Spleen (tissue), 11 donors: ENCODE measurements at regions not wholly inside any gene's neighbourhood (a gene's known extent, or its start where the extent isn't known, plus 50 kb on each side); places are given as distances from the start of the nearest gene placed in this dataset.

Source experiments
- DNase-seq: peaks from one replicate; pipeline ENCODE4 v3.0.0-alpha.2; 2020
- H3K27ac ChIP-seq, 8 donors: fragments of 200-600 bp; sonication (generic) in 7 of 8; 1 replicate in 4 of 8; 2 replicates in 4 of 8; pipeline versions ENCODE4 v1.5.0 to v1.8.0; 2016 to 2021; ENCODE audit warnings: inconsistent platforms in 4 of 8, mild to moderate bottlenecking in 4 of 8, moderate library complexity in 1 of 8
- H3K27me3 ChIP-seq, 7 donors: fragments of 200-600 bp; sonication (generic) in 6 of 7; replicated peaks in 1 of 7; 1 replicate in 4 of 7; 2 replicates in 3 of 7; pipeline versions ENCODE4 v1.5.0 to v1.8.0; 2016 to 2021; ENCODE audit warnings: inconsistent platforms in 3 of 7, mild to moderate bottlenecking in 1 of 7
- H3K36me3 ChIP-seq, 6 donors: fragments of 200-600 bp; sonication (generic) in 5 of 6; 1 replicate in 4 of 6; 2 replicates in 2 of 6; pipeline versions ENCODE4 v1.5.0 to v1.8.0; 2016 to 2021; ENCODE audit warnings: inconsistent platforms in 2 of 6
- H3K4me1 ChIP-seq, 6 donors: fragments of 200-600 bp; sonication (generic) in 5 of 6; 1 replicate in 3 of 6; 2 replicates in 3 of 6; pipeline versions ENCODE4 v1.5.0 to v1.8.0; 2016 to 2021; ENCODE audit warnings: inconsistent platforms in 3 of 6
- H3K4me3 ChIP-seq, 8 donors: fragments of 200-600 bp; sonication (generic) in 7 of 8; 1 replicate in 4 of 8; 2 replicates in 4 of 8; pipeline versions ENCODE4 v1.5.0 to v1.8.0; 2016 to 2021; ENCODE audit warnings: inconsistent platforms in 4 of 8, mild to moderate bottlenecking in 4 of 8, moderate library complexity in 2 of 8
- H3K9me3 ChIP-seq, 8 donors: fragments of 200-600 bp; sonication (generic) in 7 of 8; 1 replicate in 4 of 8; 2 replicates in 4 of 8; pipeline versions ENCODE4 v1.5.0 to v1.8.0; 2016 to 2021; ENCODE audit warnings: inconsistent platforms in 4 of 8
- CTCF ChIP-seq, 11 experiments: fragments of 200-600 bp in 7 of 11; fragments of 450-650 bp in 4 of 11; sonication (generic) in 4 of 11; IDR thresholded peaks in 8 of 11; conservative IDR thresholded peaks in 3 of 11; 1 replicate in 7 of 11; 2 replicates in 4 of 11; pipeline versions ENCODE4 v1.4.0 to v1.8.0; 2016 to 2021; ENCODE audit warnings: antibody characterized with exemption in 11 of 11, inconsistent platforms in 4 of 11, mild to moderate bottlenecking in 1 of 11
- POLR2A ChIP-seq, 3 donors: fragments of 450-650 bp; IDR thresholded peaks; one replicate each; pipeline ENCODE4 v1.5.1; 2017; ENCODE audit warnings: antibody characterized with exemption in 3 of 3, mild to moderate bottlenecking in 1 of 3
- POLR2AphosphoS5 ChIP-seq, 3 donors: sonication (generic); formaldehyde crosslinking; IDR thresholded peaks; one replicate each; pipeline ENCODE4 v1.5.1; 2017; ENCODE audit warnings: antibody characterized with exemption in 3 of 3
- WGBS, 5 donors: extraction: QIAGEN DNeasy Blood & Tissue Kit in 3 of 5; methylation state at CpG; one replicate each; pipeline versions ENCODE4 v1.1.5 to v1.1.7; 2013 to 2018; 5-methylcytosine and 5-hydroxymethylcytosine counted together
- intact Hi-C: fragments of 100-400 bp; cut with DNase I; formaldehyde crosslinking; loops from one replicate; pipeline ENCODE4 v1.15.0; 2023; ENCODE audit warnings: low total_unique reads
- donor health status: healthy with polysubstance abuse.
- donor health status: DM: no; HTN: no; CAD: no; lungs with moderate emphysema.
- donor health status: DM: no; HTN: no; CAD: no.
- donor health status: Bipolar disorder and iron deficiency.
- donor health status: healthy.
- donor health status: DM: no; HTN: no; CAD: no.
- donor health status: DM: yes; HTN: yes; CAD: no.

- intact Hi-C loops = no loop called here
- DNase-seq = no peak
- no peaks in the 10 kb centered on the region for H3K36me3 ChIP-seq
- TF ChIP-seq POLR2AphosphoS5 (IDR thresholded peaks at IDR 0.05) = no peak
- TF ChIP-seq POLR2A (IDR thresholded peaks at IDR 0.05) = no peak
- no peak for TF ChIP-seq CTCF (IDR thresholded peaks at IDR 0.05 in 8 of 11, conservative IDR thresholded peaks at IDR 0.05 in 3 of 11)
- no peaks in the 10 kb centered on the region for H3K4me1 ChIP-seq
- no peak overlapping the region for H3K4me3 ChIP-seq
- H3K27me3 ChIP-seq = no peaks in the 10 kb centered on the region
- WGBS, 5 donors = 86 to 94% (median 90%) methylated on average over 4 of the region's 4 CpGs
- no peaks in the 10 kb centered on the region for H3K9me3 ChIP-seq
- H3K27ac ChIP-seq = no peak overlapping the region
These were observed 590.2 kb upstream of the UBE2E2 start for GRCh38 chr3:22612927-22613326.

GRCh38 chr3:22615790-22616189 lies 587.3 kb upstream of the UBE2E2 start:
- no peaks in the 10 kb centered on the region for H3K9me3 ChIP-seq
- 38 to 60% (median 49%) methylated on average over 2 of the region's 2 CpGs for whole genome bisulfite sequencing, 5 donors

GRCh38 chr3:22617372-22617771 lies 585.8 kb upstream of the UBE2E2 start:
- Histone ChIP-seq H3K36me3 (no peaks in the 10 kb centered on the region), H3K4me3 (no peak overlapping the region), H3K27me3 (no peaks in the 10 kb centered on the region), H3K27ac (no peak overlapping the region), H3K9me3 (no peaks in the 10 kb centered on the region), H3K4me1 (no peaks in the 10 kb centered on the region)
- DNase-seq = no peak
- intact Hi-C loops = no loop called here
- TF ChIP-seq POLR2AphosphoS5 (IDR thresholded peaks at IDR 0.05) = no peak
- TF ChIP-seq POLR2A (IDR thresholded peaks at IDR 0.05) = no peak
- no peak for TF ChIP-seq CTCF (IDR thresholded peaks at IDR 0.05 in 8 of 11, conservative IDR thresholded peaks at IDR 0.05 in 3 of 11)
- 40 to 52% (median 43%) methylated on average over 1 of the region's 1 CpG for WGBS, 5 donors

More at GRCh38 chr3:22615790-22616189, 587.3 kb upstream of the UBE2E2 start:
- no peaks in the 10 kb centered on the region for H3K36me3 ChIP-seq
- H3K4me3 ChIP-seq = no peak overlapping the region
- H3K4me1 ChIP-seq = no peaks in the 10 kb centered on the region
- no peak overlapping the region for H3K27ac ChIP-seq
- no peak for DNase-seq
- TF ChIP-seq CTCF (IDR thresholded peaks at IDR 0.05 in 8 of 11, conservative IDR thresholded peaks at IDR 0.05 in 3 of 11) (no peak), POLR2A (IDR thresholded peaks at IDR 0.05) (no peak), POLR2AphosphoS5 (IDR thresholded peaks at IDR 0.05) (no peak)
- no peaks in the 10 kb centered on the region for H3K27me3 ChIP-seq
- intact Hi-C loops = no loop called here

- Histone ChIP-seq H3K27ac (no peak overlapping the region), H3K36me3 (no peaks in the 10 kb centered on the region), H3K9me3 (peaks cover 0 to 4% (median 0%) of the 10 kb centered on the region in 8 donors), H3K4me1 (no peaks in the 10 kb centered on the region), H3K27me3 (no peaks in the 10 kb centered on the region), H3K4me3 (no peak overlapping the region)
- intact Hi-C loops = no loop called here
- DNase-seq = no peak
- 45 to 86% (median 77%) methylated on average over 1 of the region's 1 CpG for WGBS, 5 donors
- TF ChIP-seq CTCF (IDR thresholded peaks at IDR 0.05 in 8 of 11, conservative IDR thresholded peaks at IDR 0.05 in 3 of 11) (no peak), POLR2A (IDR thresholded peaks at IDR 0.05) (no peak), POLR2AphosphoS5 (IDR thresholded peaks at IDR 0.05) (no peak)
These were observed 582.6 kb upstream of the UBE2E2 start for GRCh38 chr3:22620498-22620897.
